SK-N-SH (cell line): ENCODE measurements at regions not wholly inside any gene's neighbourhood (a gene's known extent, or its start where the extent isn't known, plus 50 kb on each side); places are given as distances from the start of the nearest gene placed in this dataset.

Source experiments
- CTCF ChIA-PET: fragments of 300-600, 350-600 bp; formaldehyde crosslinking; extraction: SDS; loops from one replicate; lab custom pipeline; 2021; lab: Yijun Ruan, JAX
- POLR2A ChIA-PET: fragments of 350-600 bp; sonication (Branson Sonifier 250); formaldehyde crosslinking; extraction: SDS; loops from one replicate; lab custom pipeline; 2020; ENCODE audit warnings: antibody characterized with exemption, inconsistent platforms; lab: Yijun Ruan, JAX
- DNase-seq: peaks from one replicate; pipeline ENCODE4 v3.0.0; 2012
- H2AFZ ChIP-seq: fragments of 200-600 bp; sonication (generic); 2 replicates; pipeline ENCODE4 v1.8.1; 2016; ENCODE audit warnings: antibody characterized with exemption, mild to moderate bottlenecking, low read depth
- H3F3A ChIP-seq: fragments of 200-600 bp; sonication (generic); replicated peaks from 2 replicates; pipeline ENCODE3; 2016; ENCODE audit warnings: antibody characterized with exemption, mild to moderate bottlenecking; ENCODE audit not compliant: insufficient read depth
- H3K27ac ChIP-seq, 2 experiments: fragments of 200-500 bp in 1 of 2; fragments of 200-600 bp in 1 of 2; sonication (Bioruptor generic) in 1 of 2; sonication (generic), shearing (Covaris generic) in 1 of 2; 2 replicates each; pipeline versions ENCODE4 v1.5.1 to v1.6.1; 2014 to 2016; ENCODE audit warnings: low read depth in 2 of 2, inconsistent platforms in 1 of 2, low read length in 1 of 2, mild to moderate bottlenecking in 1 of 2, mixed read lengths in 1 of 2
- H3K27me3 ChIP-seq: fragments of 200-600 bp; sonication (generic), shearing (Covaris generic); 2 replicates; pipeline ENCODE4 v1.6.1; 2016; ENCODE audit warnings: mixed run types; ENCODE audit not compliant: insufficient read depth
- H3K36me3 ChIP-seq, 2 experiments: fragments of 200-500 bp in 1 of 2; fragments of 200-600 bp in 1 of 2; sonication (Bioruptor generic) in 1 of 2; sonication (generic) in 1 of 2; replicated peaks in 1 of 2; 2 replicates each; pipeline versions ENCODE3 to v1.5.1; 2014 to 2016; ENCODE audit warnings: low read length in 1 of 2, mild to moderate bottlenecking in 1 of 2; ENCODE audit not compliant: insufficient read depth in 2 of 2, control insufficient read depth in 1 of 2
- H3K4me1 ChIP-seq, 2 experiments: fragments of 200-500 bp in 1 of 2; fragments of 200-600 bp in 1 of 2; sonication (Bioruptor generic) in 1 of 2; sonication (generic), shearing (Covaris generic) in 1 of 2; 2 replicates each; pipeline versions ENCODE4 v1.5.1 to v1.6.1; 2014 to 2016; ENCODE audit warnings: low read depth in 1 of 2, low read length in 1 of 2, mixed run types in 1 of 2; ENCODE audit not compliant: insufficient read depth in 2 of 2, control insufficient read depth in 1 of 2
- H3K4me2 ChIP-seq: fragments of 200-600 bp; sonication (generic), shearing (Covaris generic); 2 replicates; pipeline ENCODE4 v1.6.1; 2017; ENCODE audit warnings: mixed run types
- H3K4me3 ChIP-seq, 2 experiments: fragments of 200-500 bp in 1 of 2; fragments of 200-600 bp in 1 of 2; sonication (Bioruptor generic) in 1 of 2; sonication (generic), shearing (Covaris generic) in 1 of 2; 2 replicates each; pipeline versions ENCODE4 v1.5.1 to v1.8.1; 2014 to 2016; ENCODE audit warnings: low read depth in 2 of 2, inconsistent platforms in 1 of 2, low read length in 1 of 2, mild to moderate bottlenecking in 1 of 2, mixed read lengths in 1 of 2, moderate library complexity in 1 of 2
- H3K79me2 ChIP-seq: fragments of 200-600 bp; sonication (generic); 2 replicates; pipeline ENCODE4 v1.8.1; 2017; ENCODE audit warnings: mild to moderate bottlenecking; ENCODE audit not compliant: insufficient read depth
- H3K9ac ChIP-seq: fragments of 200-600 bp; sonication (generic); 2 replicates; pipeline ENCODE4 v1.6.1; 2017; ENCODE audit warnings: mixed run types
- H3K9me2 ChIP-seq: fragments of 200-600 bp; sonication (generic); 2 replicates; pipeline ENCODE4 v1.6.1; 2017; ENCODE audit warnings: mixed run types
- H3K9me3 ChIP-seq: fragments of 200-600 bp; sonication (generic); 2 replicates; pipeline ENCODE4 v1.6.1; 2017; ENCODE audit warnings: mixed run types, mild to moderate bottlenecking, moderate library complexity
- H4K20me1 ChIP-seq: fragments of 200-600 bp; sonication (generic); 2 replicates; pipeline ENCODE4 v1.6.1; 2017; ENCODE audit warnings: mild to moderate bottlenecking, mixed run types; ENCODE audit not compliant: insufficient read depth
- EZH2phosphoT487 ChIP-seq: fragments of 200-600 bp; sonication (generic); IDR thresholded peaks from 2 replicates; pipeline ENCODE4 v1.6.1; 2017; ENCODE audit warnings: low read depth, mixed run types, mild to moderate bottlenecking, antibody characterized with exemption, moderate library complexity, borderline replicate concordance
- FOSL2 ChIP-seq: IDR thresholded peaks from 2 replicates; pipeline ENCODE4 v1.4.0; 2012; ENCODE audit warnings: low read depth, mild to moderate bottlenecking, moderate library complexity, borderline replicate concordance
- FOXJ3 ChIP-seq: sonication (generic); formaldehyde crosslinking; IDR thresholded peaks from 2 replicates; pipeline ENCODE4 v1.5.1; 2020; ENCODE audit warnings: mild to moderate bottlenecking, missing genetic modification reagents
- GABPA ChIP-seq: IDR thresholded peaks from 2 replicates; pipeline ENCODE4 v1.4.0; 2012; ENCODE audit warnings: low read depth, mild to moderate bottlenecking
- MAX ChIP-seq: IDR thresholded peaks from 2 replicates; pipeline ENCODE4 v1.4.0; 2012; ENCODE audit warnings: low read depth
- MEF2A ChIP-seq: IDR thresholded peaks from 2 replicates; pipeline ENCODE4 v1.4.0; 2012; ENCODE audit warnings: low read depth, borderline replicate concordance
- PBX3 ChIP-seq: IDR thresholded peaks from 2 replicates; pipeline ENCODE4; 2012
- POLR2AphosphoS5 ChIP-seq: IDR thresholded peaks from 2 replicates; pipeline ENCODE4 v1.6.1; 2012; ENCODE audit warnings: low read depth, low read length
- RCOR1 ChIP-seq: fragments of 150-350 bp; IDR thresholded peaks from 2 replicates; pipeline ENCODE4 v1.6.1; 2017; ENCODE audit warnings: antibody characterized with exemption, low read length
- REST ChIP-seq: IDR thresholded peaks from 2 replicates; pipeline ENCODE4 v1.6.1; 2012; ENCODE audit warnings: mild to moderate bottlenecking, low read depth, low read length, moderate library complexity
- RFX5 ChIP-seq: IDR thresholded peaks from 2 replicates; pipeline ENCODE4 v1.6.1; 2012; ENCODE audit warnings: mild to moderate bottlenecking, improper control_type of control experiment, low read length
- SIN3A ChIP-seq: IDR thresholded peaks from 2 replicates; pipeline ENCODE4 v1.6.1; 2012; ENCODE audit warnings: low read depth, mild to moderate bottlenecking, low read length, moderate library complexity, borderline replicate concordance
- TAF1 ChIP-seq: IDR thresholded peaks from 2 replicates; pipeline ENCODE4 v1.6.1; 2012; ENCODE audit warnings: low read depth, mild to moderate bottlenecking, low read length, moderate library complexity, borderline replicate concordance
- TCF12 ChIP-seq: IDR thresholded peaks from 2 replicates; pipeline ENCODE4 v1.4.0; 2012
- USF2 ChIP-seq: fragments of 150-350 bp; IDR thresholded peaks from 2 replicates; pipeline ENCODE4 v1.6.1; 2017; ENCODE audit warnings: antibody characterized with exemption, low read length, low read depth, borderline replicate concordance
- ZBTB33 ChIP-seq: IDR thresholded peaks from 2 replicates; pipeline ENCODE4 v1.4.0; 2012; ENCODE audit warnings: low read depth, borderline replicate concordance
- WGBS: methylation state at CpG from one replicate; pipeline ENCODE4 v1.1.6; 2017; ENCODE audit warnings: low lambda C conversion rate; 5-methylcytosine and 5-hydroxymethylcytosine counted together

- Histone ChIP-seq H3K4me3 (no peak overlapping the region), H3K4me1 (peaks cover 0 to 6% of the 10 kb centered on the region in 2 experiments; a peak in 1 of 4 replicates), H3K27ac (no peak overlapping the region), H3K9me2 (no peaks in the 10 kb centered on the region), H4K20me1 (no peaks in the 10 kb centered on the region), H3F3A (no peaks in the 10 kb centered on the region), H3K27me3 (no peaks in the 10 kb centered on the region), H3K9me3 (no peaks in the 10 kb centered on the region), H2AFZ (no peak overlapping the region), H3K9ac (no peak overlapping the region), H3K79me2 (no peaks in the 10 kb centered on the region), H3K36me3 (no peaks in the 10 kb centered on the region), H3K4me2 (no peak overlapping the region)
- ChIA-PET POLR2A (no interaction called here), CTCF (no interaction called here)
- TF ChIP-seq FOXJ3 (no peak), SIN3A (no peak), MEF2A (no peak), TCF12 (no peak), POLR2AphosphoS5 (no peak), USF2 (no peak), REST (no peak), EZH2phosphoT487 (no peak), RFX5 (no peak), FOSL2 (no peak), PBX3 (no peak), TAF1 (no peak), GABPA (no peak), RCOR1 (no peak), ZBTB33 (no peak), MAX (no peak)
- WGBS: 31% methylated on average over 2 of the region's 4 CpGs
- DNase-seq: no peak
Observed at GRCh38 chr17:34757106-34757505, 177.7 kb downstream of the TMEM132E start.
